ENCODE measurements at regions not wholly inside any gene's neighbourhood (a gene's known extent, or its start where the extent isn't known, plus 50 kb on each side); places are given as distances from the start of the nearest gene placed in this dataset.

DNA sequence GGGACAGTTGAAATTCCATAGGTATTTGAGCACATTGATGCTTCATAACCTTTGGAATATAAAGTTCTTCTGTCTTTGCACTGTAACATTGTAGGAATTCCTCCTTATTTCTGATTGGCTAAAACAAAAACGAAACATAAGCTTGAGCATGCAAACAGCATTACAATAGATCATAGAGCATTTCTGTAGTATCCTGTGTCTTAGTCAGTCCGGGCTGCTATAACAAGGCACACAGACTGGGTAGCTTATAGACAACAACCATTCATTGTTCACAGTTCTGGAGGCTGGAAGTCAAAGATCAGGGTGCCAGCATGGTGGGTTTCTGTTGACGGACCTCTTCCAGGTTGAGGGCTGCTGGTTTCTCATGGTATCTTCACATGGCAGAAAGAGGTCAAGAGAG, 188.7 kb upstream of the SOX21 start:
- TF ChIP-seq, protein P1, sequence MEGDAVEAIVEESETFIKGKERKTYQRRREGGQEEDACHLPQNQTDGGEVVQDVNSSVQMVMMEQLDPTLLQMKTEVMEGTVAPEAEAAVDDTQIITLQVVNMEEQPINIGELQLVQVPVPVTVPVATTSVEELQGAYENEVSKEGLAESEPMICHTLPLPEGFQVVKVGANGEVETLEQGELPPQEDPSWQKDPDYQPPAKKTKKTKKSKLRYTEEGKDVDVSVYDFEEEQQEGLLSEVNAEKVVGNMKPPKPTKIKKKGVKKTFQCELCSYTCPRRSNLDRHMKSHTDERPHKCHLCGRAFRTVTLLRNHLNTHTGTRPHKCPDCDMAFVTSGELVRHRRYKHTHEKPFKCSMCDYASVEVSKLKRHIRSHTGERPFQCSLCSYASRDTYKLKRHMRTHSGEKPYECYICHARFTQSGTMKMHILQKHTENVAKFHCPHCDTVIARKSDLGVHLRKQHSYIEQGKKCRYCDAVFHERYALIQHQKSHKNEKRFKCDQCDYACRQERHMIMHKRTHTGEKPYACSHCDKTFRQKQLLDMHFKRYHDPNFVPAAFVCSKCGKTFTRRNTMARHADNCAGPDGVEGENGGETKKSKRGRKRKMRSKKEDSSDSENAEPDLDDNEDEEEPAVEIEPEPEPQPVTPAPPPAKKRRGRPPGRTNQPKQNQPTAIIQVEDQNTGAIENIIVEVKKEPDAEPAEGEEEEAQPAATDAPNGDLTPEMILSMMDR (IDR thresholded peaks at IDR 0.05; ENCODE audit: borderline replicate concordance, extremely low read depth, low read length, poor library complexity, severe bottlenecking), result no peak
- TF ChIP-seq EZH2 (IDR thresholded peaks at IDR 0.05; ENCODE audit: borderline replicate concordance, low read depth, low read length, severe bottlenecking), result no peak

Data from DND-41 (cell line).